ENCODE measurements at regions not wholly inside any gene's neighbourhood (a gene's known extent, or its start where the extent isn't known, plus 50 kb on each side); places are given as distances from the start of the nearest gene placed in this dataset.
A peak's percentile ranks its signal among the peaks of the same experiment; 100 is the strongest.

- H3K27me3 ChIP-seq (ENCODE audit: insufficient read depth, poor library complexity, severe bottlenecking), result peaks cover 5% of the 10 kb centered on the region
- no peaks in the 10 kb centered on the region for H3K4me1 ChIP-seq (ENCODE audit: insufficient read depth, poor library complexity, severe bottlenecking)
- no peaks in the 10 kb centered on the region for H3K36me3 ChIP-seq (ENCODE audit: low read depth)
- DNase-seq (ENCODE audit: low spot score) (no peak), ATAC-seq (ENCODE audit: low read depth) (peak; percentile 34; the same call in 1 of the 3 replicates)
- no peak for TF ChIP-seq CTCF (IDR thresholded peaks at IDR 0.05; ENCODE audit: poor library complexity, severe bottlenecking)
- H3K4me3 ChIP-seq (ENCODE audit: severe bottlenecking), result no peak overlapping the region
- H3K27ac ChIP-seq (ENCODE audit: poor library complexity, severe bottlenecking), result no peak overlapping the region
- H3K9me3 ChIP-seq (ENCODE audit: severe bottlenecking), result no peaks in the 10 kb centered on the region
Observed at GRCh38 chr5:5667136-5667554, 244.7 kb downstream of the ICE1 start.

- ATAC-seq (ENCODE audit: low read depth), result no peak
- no peak overlapping the region for H3K27ac ChIP-seq (ENCODE audit: poor library complexity, severe bottlenecking)
Observed at GRCh38 chr5:5666369-5666768, 243.9 kb downstream of the ICE1 start.

GRCh38 chr5:5666076-5666365 is 243.5 kb downstream of the ICE1 start:
- Histone ChIP-seq H3K27me3 (ENCODE audit: insufficient read depth, poor library complexity, severe bottlenecking) (peaks cover 2% of the 10 kb centered on the region), H3K36me3 (ENCODE audit: low read depth) (no peaks in the 10 kb centered on the region), H3K4me1 (ENCODE audit: insufficient read depth, poor library complexity, severe bottlenecking) (no peaks in the 10 kb centered on the region), H3K9me3 (ENCODE audit: severe bottlenecking) (no peaks in the 10 kb centered on the region), H3K4me3 (ENCODE audit: severe bottlenecking) (no peak overlapping the region), H3K27ac (ENCODE audit: poor library complexity, severe bottlenecking) (no peak overlapping the region)
- DNase-seq (ENCODE audit: low spot score) (no peak), ATAC-seq (ENCODE audit: low read depth) (no peak)
- TF ChIP-seq CTCF (IDR thresholded peaks at IDR 0.05; ENCODE audit: poor library complexity, severe bottlenecking), result no peak

More at GRCh38 chr5:5666369-5666768, 243.9 kb downstream of the ICE1 start:
- DNase-seq (ENCODE audit: low spot score), result no peak
- Histone ChIP-seq H3K36me3 (ENCODE audit: low read depth) (no peaks in the 10 kb centered on the region), H3K4me1 (ENCODE audit: insufficient read depth, poor library complexity, severe bottlenecking) (no peaks in the 10 kb centered on the region), H3K9me3 (ENCODE audit: severe bottlenecking) (no peaks in the 10 kb centered on the region), H3K27me3 (ENCODE audit: insufficient read depth, poor library complexity, severe bottlenecking) (peaks cover 5% of the 10 kb centered on the region), H3K4me3 (ENCODE audit: severe bottlenecking) (no peak overlapping the region)
- no peak for TF ChIP-seq CTCF (IDR thresholded peaks at IDR 0.05; ENCODE audit: poor library complexity, severe bottlenecking)

- ATAC-seq (ENCODE audit: low read depth) (peak; percentile 80), DNase-seq (ENCODE audit: low spot score) (no peak)
- Histone ChIP-seq H3K36me3 (ENCODE audit: low read depth) (no peaks in the 10 kb centered on the region), H3K4me3 (ENCODE audit: severe bottlenecking) (no peak overlapping the region), H3K27me3 (ENCODE audit: insufficient read depth, poor library complexity, severe bottlenecking) (peaks cover 2% of the 10 kb centered on the region), H3K9me3 (ENCODE audit: severe bottlenecking) (no peaks in the 10 kb centered on the region), H3K4me1 (ENCODE audit: insufficient read depth, poor library complexity, severe bottlenecking) (no peaks in the 10 kb centered on the region), H3K27ac (ENCODE audit: poor library complexity, severe bottlenecking) (no peak overlapping the region)
- TF ChIP-seq CTCF (IDR thresholded peaks at IDR 0.05; ENCODE audit: poor library complexity, severe bottlenecking), result no peak
Observed at GRCh38 chr5:5665225-5666075, 243.0 kb downstream of the ICE1 start.

GRCh38 chr5:5658889-5659465 is 236.5 kb downstream of the ICE1 start:
- Histone ChIP-seq H3K27ac (ENCODE audit: poor library complexity, severe bottlenecking) (no peak overlapping the region), H3K27me3 (ENCODE audit: insufficient read depth, poor library complexity, severe bottlenecking) (peaks cover 11% of the 10 kb centered on the region), H3K4me1 (ENCODE audit: insufficient read depth, poor library complexity, severe bottlenecking) (no peaks in the 10 kb centered on the region), H3K4me3 (ENCODE audit: severe bottlenecking) (no peak overlapping the region), H3K9me3 (ENCODE audit: severe bottlenecking) (no peaks in the 10 kb centered on the region), H3K36me3 (ENCODE audit: low read depth) (no peaks in the 10 kb centered on the region)
- ATAC-seq (ENCODE audit: low read depth), result no peak
- TF ChIP-seq CTCF (IDR thresholded peaks at IDR 0.05; ENCODE audit: poor library complexity, severe bottlenecking), result no peak
- no peak for DNase-seq (ENCODE audit: low spot score)
